GM23338 (cell line): ENCODE measurements at regions not wholly inside any gene's neighbourhood (a gene's known extent, or its start where the extent isn't known, plus 50 kb on each side); places are given as distances from the start of the nearest gene placed in this dataset.

ENCODE experiments used
- ATAC-seq: fragments of 200-7000 bp; cut with Tn5 transposase; 3 replicates; pipeline ENCODE4 v1.9.1; 2020
- DNase-seq: peaks from one replicate; pipeline ENCODE4 v3.0.0-alpha.2; 2015; ENCODE audit warnings: low spot score
- H2AFZ ChIP-seq: fragments of 200-600 bp; sonication (generic); 2 replicates; pipeline ENCODE4 v1.8.0; 2016; ENCODE audit warnings: antibody characterized with exemption, mild to moderate bottlenecking, moderate library complexity
- H3F3A ChIP-seq: fragments of 200-600 bp; sonication (generic); replicated peaks from 2 replicates; pipeline ENCODE4 v1.8.0; 2017; ENCODE audit warnings: antibody characterized with exemption, mixed run types, low read depth
- H3K27ac ChIP-seq: fragments of 200-600 bp; sonication (generic); 2 replicates; pipeline ENCODE4 v1.6.1; 2016; ENCODE audit warnings: low read depth
- H3K27me3 ChIP-seq: fragments of 200-600 bp; sonication (generic); 2 replicates; pipeline ENCODE4 v1.8.0; 2016; ENCODE audit warnings: mild to moderate bottlenecking, mixed run types, moderate library complexity; ENCODE audit not compliant: insufficient read depth
- H3K36me3 ChIP-seq: fragments of 200-600 bp; sonication (generic); 2 replicates; pipeline ENCODE4 v1.8.0; 2016; ENCODE audit warnings: mild to moderate bottlenecking; ENCODE audit not compliant: insufficient read depth
- H3K4me1 ChIP-seq: fragments of 200-600 bp; sonication (generic); 2 replicates; pipeline ENCODE4 v1.8.0; 2016; ENCODE audit warnings: mild to moderate bottlenecking, moderate library complexity; ENCODE audit not compliant: insufficient read depth
- H3K4me2 ChIP-seq: fragments of 200-600 bp; sonication (generic); 2 replicates; pipeline ENCODE4 v1.7.1; 2017; ENCODE audit warnings: mixed run types
- H3K4me3 ChIP-seq: fragments of 200-600 bp; sonication (generic); 2 replicates; pipeline ENCODE4 v1.6.1; 2016; ENCODE audit warnings: mixed run types
- H3K79me2 ChIP-seq: fragments of 200-600 bp; sonication (generic); replicated peaks from 2 replicates; pipeline ENCODE4 v1.8.0; 2017; ENCODE audit warnings: mild to moderate bottlenecking; ENCODE audit not compliant: insufficient read depth
- H3K9me2 ChIP-seq: fragments of 200-600 bp; sonication (generic); 2 replicates; pipeline ENCODE4 v1.8.0; 2017; ENCODE audit not compliant: insufficient read depth
- H4K20me1 ChIP-seq: fragments of 200-600 bp; sonication (generic); replicated peaks from 2 replicates; pipeline ENCODE4 v1.8.0; 2017; ENCODE audit warnings: mild to moderate bottlenecking; ENCODE audit not compliant: insufficient read depth
- H3K27ac Mint-ChIP-seq: 2 replicates; pipeline ENCODE4 v1.8.0; 2020; ENCODE audit warnings: inconsistent platforms, mild to moderate bottlenecking, moderate library complexity, mixed read lengths
- H3K27me3 Mint-ChIP-seq: 3 replicates; pipeline ENCODE4 v1.8.0; 2022; ENCODE audit warnings: low read depth, mild to moderate bottlenecking, moderate library complexity, mixed read lengths, inconsistent platforms; ENCODE audit not compliant: insufficient read depth, poor library complexity
- H3K36me3 Mint-ChIP-seq: 3 replicates; pipeline ENCODE4 v1.8.0; 2021; ENCODE audit warnings: low read depth, mild to moderate bottlenecking, inconsistent platforms, moderate library complexity, mixed read lengths
- H3K4me1 Mint-ChIP-seq: 3 replicates; pipeline ENCODE4 v1.8.0; 2020; ENCODE audit warnings: mild to moderate bottlenecking, inconsistent platforms, mixed read lengths
- H3K4me3 Mint-ChIP-seq: 3 replicates; pipeline ENCODE4 v1.8.0; 2021; ENCODE audit warnings: moderate library complexity, mild to moderate bottlenecking, inconsistent platforms, mixed read lengths
- H3K9me3 Mint-ChIP-seq: 3 replicates; pipeline ENCODE4 v1.8.0; 2020; ENCODE audit warnings: moderate library complexity, mild to moderate bottlenecking, inconsistent platforms, mixed read lengths
- CREB1 ChIP-seq: fragments of 250-450 bp; sonication (Bioruptor Pico); IDR thresholded peaks from 2 replicates; pipeline ENCODE4 v1.5.0; 2020; ENCODE audit warnings: low read depth, mild to moderate bottlenecking, moderate library complexity
- CTCF ChIP-seq, 2 experiments: fragments of 200-600 bp in 1 of 2; sonication (generic) in 1 of 2; conservative IDR thresholded peaks; 2 replicates each; pipeline versions ENCODE4 v1.5.1 to v1.6.1; 2016 to 2017; ENCODE audit warnings: antibody characterized with exemption in 2 of 2, low read depth in 2 of 2, mild to moderate bottlenecking in 2 of 2, moderate library complexity in 1 of 2
- ETS1 ChIP-seq: IDR thresholded peaks from 2 replicates; pipeline ENCODE4 v1.6.1; 2016; ENCODE audit warnings: antibody characterized with exemption
- EZH2 ChIP-seq: fragments of 200-600 bp; sonication (generic); IDR thresholded peaks from one replicate; pipeline ENCODE4 v1.8.0; 2017; ENCODE audit warnings: antibody characterized with exemption, mild to moderate bottlenecking, low read depth; ENCODE audit not compliant: unreplicated experiment
- EZH2phosphoT487 ChIP-seq: fragments of 200-600 bp; sonication (generic); IDR thresholded peaks from one replicate; pipeline ENCODE4 v1.8.1; 2018; ENCODE audit warnings: antibody characterized with exemption; ENCODE audit not compliant: unreplicated experiment
- JUNB ChIP-seq: IDR thresholded peaks from one replicate; pipeline ENCODE4 v1.6.1; 2016; ENCODE audit warnings: antibody characterized with exemption; ENCODE audit not compliant: unreplicated experiment
- NANOG ChIP-seq: IDR thresholded peaks from 2 replicates; pipeline ENCODE4 v1.6.1; 2016; ENCODE audit warnings: antibody characterized with exemption, borderline replicate concordance
- REST ChIP-seq: IDR thresholded peaks from one replicate; pipeline ENCODE4 v1.6.1; 2018; ENCODE audit warnings: antibody characterized with exemption; ENCODE audit not compliant: unreplicated experiment
- STAT1 ChIP-seq: IDR thresholded peaks from one replicate; pipeline ENCODE4 v1.6.1; 2016; ENCODE audit warnings: antibody characterized with exemption; ENCODE audit not compliant: unreplicated experiment
- ZNF114 ChIP-seq: fragments of 250-450 bp; sonication (Bioruptor Pico); IDR thresholded peaks from 2 replicates; pipeline ENCODE4 v1.5.0; 2020; ENCODE audit warnings: mild to moderate bottlenecking, moderate library complexity
- ZNF331 ChIP-seq: fragments of 250-450 bp; sonication (Bioruptor Pico); IDR thresholded peaks from 2 replicates; pipeline ENCODE4 v1.5.0; 2020; ENCODE audit warnings: low read depth, mild to moderate bottlenecking, moderate library complexity
- TF ChIP-seq, protein P1 (sequence below): fragments of 250-450 bp; sonication (Bioruptor Pico); IDR thresholded peaks from 2 replicates; pipeline ENCODE4 v1.5.0; 2020; ENCODE audit warnings: mild to moderate bottlenecking, moderate library complexity

GRCh38 chr11:80144897-80145594, 704.2 kb upstream of the TENM4 start:
- Mint-ChIP-seq H3K36me3 (no peaks in the 10 kb centered on the region), H3K27ac (peak overlapping the region; percentile 79), H3K27me3 (no peaks in the 10 kb centered on the region), H3K4me1 (peaks cover 19% of the 10 kb centered on the region), H3K9me3 (no peaks in the 10 kb centered on the region), H3K4me3 (no peak overlapping the region; the same call in 2 of the 3 replicates)
- H2AFZ ChIP-seq = no peak overlapping the region
- peaks cover 18% of the 10 kb centered on the region for H3K4me1 ChIP-seq
- H3K79me2 ChIP-seq = no peaks in the 10 kb centered on the region
- ATAC-seq = no peak; the same call in 2 of the 3 replicates
- H3K27ac ChIP-seq = no peak overlapping the region
- no peaks in the 10 kb centered on the region for H3K36me3 ChIP-seq
- H3F3A ChIP-seq = no peaks in the 10 kb centered on the region
- peak overlapping the region; percentile 6; the same call in 1 of the 2 replicates for H3K4me2 ChIP-seq
- peaks cover 21% of the 10 kb centered on the region; the same call in 1 of the 2 replicates for H3K9me2 ChIP-seq
- H4K20me1 ChIP-seq = no peaks in the 10 kb centered on the region
- DNase-seq = no peak
- H3K4me3 ChIP-seq = no peak overlapping the region
- H3K27me3 ChIP-seq = no peaks in the 10 kb centered on the region
- TF ChIP-seq ZNF331 (CRISPR knock-in tag) (no peak), CREB1 (CRISPR knock-in tag) (no peak), REST (no peak), EZH2phosphoT487 (no peak), EZH2 (no peak), STAT1 (no peak), NANOG (no peak), CTCF (conservative IDR thresholded peaks at IDR 0.05; ENCODE audit: low read depth in 2 of 2) (no peak), ZNF114 (CRISPR knock-in tag) (no peak), JUNB (no peak), ETS1 (no peak)
- TF ChIP-seq, protein P1, sequence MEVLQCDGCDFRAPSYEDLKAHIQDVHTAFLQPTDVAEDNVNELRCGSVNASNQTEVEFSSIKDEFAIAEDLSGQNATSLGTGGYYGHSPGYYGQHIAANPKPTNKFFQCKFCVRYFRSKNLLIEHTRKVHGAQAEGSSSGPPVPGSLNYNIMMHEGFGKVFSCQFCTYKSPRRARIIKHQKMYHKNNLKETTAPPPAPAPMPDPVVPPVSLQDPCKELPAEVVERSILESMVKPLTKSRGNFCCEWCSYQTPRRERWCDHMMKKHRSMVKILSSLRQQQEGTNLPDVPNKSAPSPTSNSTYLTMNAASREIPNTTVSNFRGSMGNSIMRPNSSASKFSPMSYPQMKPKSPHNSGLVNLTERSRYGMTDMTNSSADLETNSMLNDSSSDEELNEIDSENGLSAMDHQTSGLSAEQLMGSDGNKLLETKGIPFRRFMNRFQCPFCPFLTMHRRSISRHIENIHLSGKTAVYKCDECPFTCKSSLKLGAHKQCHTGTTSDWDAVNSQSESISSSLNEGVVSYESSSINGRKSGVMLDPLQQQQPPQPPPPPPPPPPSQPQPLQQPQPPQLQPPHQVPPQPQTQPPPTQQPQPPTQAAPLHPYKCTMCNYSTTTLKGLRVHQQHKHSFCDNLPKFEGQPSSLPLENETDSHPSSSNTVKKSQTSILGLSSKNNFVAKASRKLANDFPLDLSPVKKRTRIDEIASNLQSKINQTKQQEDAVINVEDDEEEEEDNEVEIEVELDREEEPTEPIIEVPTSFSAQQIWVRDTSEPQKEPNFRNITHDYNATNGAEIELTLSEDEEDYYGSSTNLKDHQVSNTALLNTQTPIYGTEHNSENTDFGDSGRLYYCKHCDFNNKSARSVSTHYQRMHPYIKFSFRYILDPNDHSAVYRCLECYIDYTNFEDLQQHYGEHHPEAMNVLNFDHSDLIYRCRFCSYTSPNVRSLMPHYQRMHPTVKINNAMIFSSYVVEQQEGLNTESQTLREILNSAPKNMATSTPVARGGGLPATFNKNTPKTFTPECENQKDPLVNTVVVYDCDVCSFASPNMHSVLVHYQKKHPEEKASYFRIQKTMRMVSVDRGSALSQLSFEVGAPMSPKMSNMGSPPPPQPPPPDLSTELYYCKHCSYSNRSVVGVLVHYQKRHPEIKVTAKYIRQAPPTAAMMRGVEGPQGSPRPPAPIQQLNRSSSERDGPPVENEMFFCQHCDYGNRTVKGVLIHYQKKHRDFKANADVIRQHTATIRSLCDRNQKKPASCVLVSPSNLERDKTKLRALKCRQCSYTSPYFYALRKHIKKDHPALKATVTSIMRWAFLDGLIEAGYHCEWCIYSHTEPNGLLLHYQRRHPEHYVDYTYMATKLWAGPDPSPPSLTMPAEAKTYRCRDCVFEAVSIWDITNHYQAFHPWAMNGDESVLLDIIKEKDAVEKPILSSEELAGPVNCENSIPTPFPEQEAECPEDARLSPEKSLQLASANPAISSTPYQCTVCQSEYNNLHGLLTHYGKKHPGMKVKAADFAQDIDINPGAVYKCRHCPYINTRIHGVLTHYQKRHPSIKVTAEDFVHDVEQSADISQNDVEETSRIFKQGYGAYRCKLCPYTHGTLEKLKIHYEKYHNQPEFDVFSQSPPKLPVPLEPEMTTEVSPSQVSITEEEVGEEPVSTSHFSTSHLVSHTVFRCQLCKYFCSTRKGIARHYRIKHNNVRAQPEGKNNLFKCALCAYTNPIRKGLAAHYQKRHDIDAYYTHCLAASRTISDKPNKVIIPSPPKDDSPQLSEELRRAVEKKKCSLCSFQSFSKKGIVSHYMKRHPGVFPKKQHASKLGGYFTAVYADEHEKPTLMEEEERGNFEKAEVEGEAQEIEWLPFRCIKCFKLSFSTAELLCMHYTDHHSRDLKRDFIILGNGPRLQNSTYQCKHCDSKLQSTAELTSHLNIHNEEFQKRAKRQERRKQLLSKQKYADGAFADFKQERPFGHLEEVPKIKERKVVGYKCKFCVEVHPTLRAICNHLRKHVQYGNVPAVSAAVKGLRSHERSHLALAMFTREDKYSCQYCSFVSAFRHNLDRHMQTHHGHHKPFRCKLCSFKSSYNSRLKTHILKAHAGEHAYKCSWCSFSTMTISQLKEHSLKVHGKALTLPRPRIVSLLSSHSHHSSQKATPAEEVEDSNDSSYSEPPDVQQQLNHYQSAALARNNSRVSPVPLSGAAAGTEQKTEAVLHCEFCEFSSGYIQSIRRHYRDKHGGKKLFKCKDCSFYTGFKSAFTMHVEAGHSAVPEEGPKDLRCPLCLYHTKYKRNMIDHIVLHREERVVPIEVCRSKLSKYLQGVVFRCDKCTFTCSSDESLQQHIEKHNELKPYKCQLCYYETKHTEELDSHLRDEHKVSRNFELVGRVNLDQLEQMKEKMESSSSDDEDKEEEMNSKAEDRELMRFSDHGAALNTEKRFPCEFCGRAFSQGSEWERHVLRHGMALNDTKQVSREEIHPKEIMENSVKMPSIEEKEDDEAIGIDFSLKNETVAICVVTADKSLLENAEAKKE (CRISPR knock-in tag) = no peak
